Activated T-helper 2 cell treated with anti-CD3 and anti-CD28 coated beads, Interferon-gamma antibody, Interleukin-2, Interleukin-4, amounts not matched to agents 10 μg/mL and 5 μg/mL and 100 μg/mL, durations not matched to agents 14 hours and 24 hours and 36 hours (primary cell): ENCODE measurements at regions not wholly inside any gene's neighbourhood (a gene's known extent, or its start where the extent isn't known, plus 50 kb on each side); places are given as distances from the start of the nearest gene placed in this dataset.
"Not testable (repeated sequence)": the region's sequence is repeated elsewhere in the genome, so short reads cannot be mapped to it uniquely, and the experiment has no call there.

Experiments
- DNase-seq: peaks from one replicate; pipeline ENCODE4 v3.0.0; 2021; ENCODE audit warnings: low spot score
- H3K27ac Mint-ChIP-seq: one replicate; pipeline ENCODE4 v1.8.0; 2021; ENCODE audit warnings: mixed read lengths
- H3K27me3 Mint-ChIP-seq: one replicate; pipeline ENCODE4 v1.8.0; 2021; ENCODE audit warnings: low read depth, mixed read lengths
- H3K36me3 Mint-ChIP-seq: one replicate; pipeline ENCODE4 v1.8.0; 2021; ENCODE audit warnings: low read depth, mixed read lengths
- H3K4me1 Mint-ChIP-seq: one replicate; pipeline ENCODE4 v1.8.0; 2021; ENCODE audit warnings: low read depth, mixed read lengths
- H3K4me3 Mint-ChIP-seq: one replicate; pipeline ENCODE4 v1.8.0; 2021; ENCODE audit warnings: low read depth, mild to moderate bottlenecking, moderate library complexity, mixed read lengths
- H3K9me3 Mint-ChIP-seq: one replicate; pipeline ENCODE4 v1.8.0; 2021; ENCODE audit warnings: mixed read lengths
- intact Hi-C: fragments of 100-400 bp; cut with micrococcal nuclease; formaldehyde crosslinking; loops from one replicate; pipeline ENCODE4 v1.15.1; 2023

- Mint-ChIP-seq H3K27me3 (no peaks in the 10 kb centered on the region), H3K27ac (no peak overlapping the region), H3K4me3 (no peak overlapping the region), H3K9me3 (peaks cover 4% of the 10 kb centered on the region), H3K36me3 (no peaks in the 10 kb centered on the region), H3K4me1 (no peaks in the 10 kb centered on the region)
- no peak for DNase-seq
- intact Hi-C loops, result no loop called here
Measured at GRCh38 chr10:64430690-64431323, 909.6 kb downstream of the REEP3 start.

DNA sequence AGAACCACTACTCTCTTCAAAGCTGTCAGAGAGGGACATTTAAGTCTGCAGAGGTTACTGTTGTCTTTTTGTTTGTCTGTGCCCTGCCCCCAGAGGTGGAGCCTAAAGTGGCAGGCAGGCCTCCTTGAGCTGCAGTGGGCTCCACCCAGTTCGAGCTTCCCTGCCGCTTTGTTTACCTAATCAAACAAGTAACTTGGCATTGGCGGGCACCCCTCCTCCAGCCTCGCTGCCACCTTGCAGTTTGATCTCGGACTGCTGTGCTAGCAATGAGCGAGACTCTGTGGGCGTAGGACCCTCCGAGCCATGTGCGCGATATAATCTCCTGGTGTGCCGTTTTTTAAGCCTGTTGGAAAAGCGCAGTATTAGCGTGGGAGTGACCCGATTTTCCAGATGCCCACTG is 920.7 kb downstream of the REEP3 start:
- H3K27me3 Mint-ChIP-seq, H3K4me1 Mint-ChIP-seq, intact Hi-C loops, H3K4me3 Mint-ChIP-seq, H3K27ac Mint-ChIP-seq, DNase-seq, H3K36me3 Mint-ChIP-seq: not testable (repeated sequence)
- peaks cover 15% of the 10 kb centered on the region for H3K9me3 Mint-ChIP-seq

- intact Hi-C loops, result no loop called here
- no peak for DNase-seq
- no peak overlapping the region for H3K4me3 Mint-ChIP-seq
Measured at GRCh38 chr10:64444163-64444562, 923.0 kb downstream of the REEP3 start.

GRCh38 chr10:64444564-64444963 is 923.4 kb downstream of the REEP3 start:
- no peak overlapping the region for H3K4me3 Mint-ChIP-seq
- peaks cover 7% of the 10 kb centered on the region for H3K9me3 Mint-ChIP-seq
- H3K27ac Mint-ChIP-seq, result no peak overlapping the region
- intact Hi-C loops, result no loop called here
- no peak for DNase-seq
- no peaks in the 10 kb centered on the region for H3K27me3 Mint-ChIP-seq
- no peaks in the 10 kb centered on the region for H3K36me3 Mint-ChIP-seq
- H3K4me1 Mint-ChIP-seq, result no peaks in the 10 kb centered on the region

More at GRCh38 chr10:64444163-64444562, 923.0 kb downstream of the REEP3 start:
- Mint-ChIP-seq H3K4me1 (no peaks in the 10 kb centered on the region), H3K36me3 (no peaks in the 10 kb centered on the region), H3K27ac (no peak overlapping the region), H3K27me3 (no peaks in the 10 kb centered on the region), H3K9me3 (peaks cover 11% of the 10 kb centered on the region)

DNA sequence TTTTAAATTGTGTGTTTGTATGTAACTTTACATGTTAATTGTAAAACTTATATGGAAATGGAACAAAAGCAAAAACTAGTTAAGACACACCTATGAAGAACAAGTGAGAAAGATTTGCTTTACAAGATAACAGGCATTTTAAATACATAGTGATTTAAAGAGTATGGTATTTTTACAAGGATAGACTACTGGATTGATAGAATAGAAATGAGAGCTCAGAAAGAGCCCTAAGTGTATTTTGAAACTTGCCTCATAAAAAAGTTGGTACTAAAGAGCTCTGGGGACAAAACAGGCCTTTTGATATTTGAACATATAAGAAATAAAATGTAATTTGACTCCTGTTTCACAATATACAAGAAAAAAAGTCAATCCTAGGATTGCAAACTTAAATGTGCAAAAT is 928.4 kb downstream of the REEP3 start:
- H3K4me1 Mint-ChIP-seq, result no peaks in the 10 kb centered on the region
- DNase-seq, result no peak
- H3K4me3 Mint-ChIP-seq, result no peak overlapping the region
- intact Hi-C loops, result no loop called here
- no peak overlapping the region for H3K27ac Mint-ChIP-seq
- H3K9me3 Mint-ChIP-seq, result no peaks in the 10 kb centered on the region
- H3K27me3 Mint-ChIP-seq, result no peaks in the 10 kb centered on the region
- no peaks in the 10 kb centered on the region for H3K36me3 Mint-ChIP-seq

- no peak overlapping the region for H3K4me3 Mint-ChIP-seq
Measured at GRCh38 chr10:64450312-64450711, 929.1 kb downstream of the REEP3 start.

DNA sequence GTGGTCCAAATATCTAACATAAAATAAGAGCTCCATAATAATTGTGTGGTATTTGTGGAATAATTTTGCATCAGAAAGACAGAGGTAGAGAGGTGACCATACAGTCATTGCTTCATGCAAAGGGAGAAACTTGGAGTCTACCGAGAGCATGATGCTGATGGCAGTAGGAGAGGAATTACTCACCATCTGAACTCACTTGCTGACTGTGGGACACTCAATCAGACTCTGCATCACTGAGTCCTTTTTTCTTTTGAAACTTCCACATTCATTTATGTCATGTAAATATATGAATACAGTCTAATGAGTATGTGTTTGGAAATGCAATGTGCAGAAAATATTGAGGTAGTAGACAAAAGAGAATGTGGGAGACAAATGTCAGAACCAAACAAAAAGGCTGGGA is 933.8 kb downstream of the REEP3 start:
- H3K9me3 Mint-ChIP-seq, result peaks cover 3% of the 10 kb centered on the region
- H3K27ac Mint-ChIP-seq, result no peak overlapping the region
- no peaks in the 10 kb centered on the region for H3K4me1 Mint-ChIP-seq
- intact Hi-C loops, result no loop called here
- H3K36me3 Mint-ChIP-seq, result no peaks in the 10 kb centered on the region
- H3K4me3 Mint-ChIP-seq, result no peak overlapping the region
- DNase-seq, result no peak
- no peaks in the 10 kb centered on the region for H3K27me3 Mint-ChIP-seq

More at GRCh38 chr10:64450312-64450711, 929.1 kb downstream of the REEP3 start:
- Mint-ChIP-seq H3K4me1 (no peaks in the 10 kb centered on the region), H3K27ac (no peak overlapping the region), H3K27me3 (no peaks in the 10 kb centered on the region), H3K36me3 (no peaks in the 10 kb centered on the region), H3K9me3 (no peaks in the 10 kb centered on the region)
- DNase-seq, result no peak
- intact Hi-C loops, result no loop called here

DNA sequence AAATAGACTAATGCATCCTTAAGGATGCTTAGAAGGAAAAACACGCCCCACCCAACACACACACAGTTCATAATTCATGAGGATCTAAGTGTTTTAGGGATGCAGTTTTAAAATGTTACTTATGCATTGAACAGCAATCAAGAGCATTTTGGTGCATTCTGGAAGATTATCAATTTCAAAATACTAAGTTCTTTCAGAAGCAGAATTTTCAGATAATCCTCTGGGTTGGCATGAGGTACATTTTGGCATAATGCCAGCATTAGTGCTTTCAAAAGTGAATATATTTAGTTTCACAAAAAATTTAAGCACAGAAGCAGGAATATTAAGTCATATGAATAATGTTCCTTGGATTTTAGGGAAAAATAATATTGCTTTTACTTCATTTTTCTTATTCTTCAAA is 937.1 kb downstream of the REEP3 start:
- Mint-ChIP-seq H3K27ac (no peak overlapping the region), H3K36me3 (no peaks in the 10 kb centered on the region), H3K4me3 (no peak overlapping the region), H3K9me3 (peaks cover 13% of the 10 kb centered on the region), H3K4me1 (no peaks in the 10 kb centered on the region), H3K27me3 (no peaks in the 10 kb centered on the region)
- intact Hi-C loops, result no loop called here
- no peak for DNase-seq

GRCh38 chr10:64463406-64463805 is 942.2 kb downstream of the REEP3 start:
- Mint-ChIP-seq H3K9me3 (peaks cover 44% of the 10 kb centered on the region), H3K36me3 (no peaks in the 10 kb centered on the region), H3K4me1 (no peaks in the 10 kb centered on the region), H3K27ac (no peak overlapping the region), H3K4me3 (no peak overlapping the region), H3K27me3 (no peaks in the 10 kb centered on the region)
- DNase-seq, result no peak
- intact Hi-C loops, result no loop called here

DNA sequence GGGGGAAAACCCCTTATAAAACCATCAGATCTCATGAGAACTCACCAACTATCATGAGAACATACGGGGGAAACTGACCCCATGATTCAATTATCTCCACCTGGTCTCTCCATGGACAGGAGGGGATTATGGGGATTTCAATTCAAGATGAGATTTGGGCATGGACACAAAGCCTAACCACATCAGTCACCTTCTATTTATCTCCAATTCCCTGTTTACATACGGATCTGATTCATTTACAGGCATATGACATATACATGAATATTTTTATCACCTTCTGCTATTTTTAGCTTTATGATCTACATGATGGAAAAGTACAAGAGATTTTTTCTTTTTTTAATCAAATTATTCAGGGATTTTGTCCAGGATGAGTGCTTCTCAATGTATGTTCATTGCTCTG is 944.5 kb downstream of the REEP3 start:
- no peak for DNase-seq
- H3K36me3 Mint-ChIP-seq, result no peaks in the 10 kb centered on the region
- no peaks in the 10 kb centered on the region for H3K27me3 Mint-ChIP-seq
- peaks cover 49% of the 10 kb centered on the region for H3K9me3 Mint-ChIP-seq
- no peaks in the 10 kb centered on the region for H3K4me1 Mint-ChIP-seq
- intact Hi-C loops, result no loop called here
- no peak overlapping the region for H3K27ac Mint-ChIP-seq
- no peak overlapping the region for H3K4me3 Mint-ChIP-seq

DNA sequence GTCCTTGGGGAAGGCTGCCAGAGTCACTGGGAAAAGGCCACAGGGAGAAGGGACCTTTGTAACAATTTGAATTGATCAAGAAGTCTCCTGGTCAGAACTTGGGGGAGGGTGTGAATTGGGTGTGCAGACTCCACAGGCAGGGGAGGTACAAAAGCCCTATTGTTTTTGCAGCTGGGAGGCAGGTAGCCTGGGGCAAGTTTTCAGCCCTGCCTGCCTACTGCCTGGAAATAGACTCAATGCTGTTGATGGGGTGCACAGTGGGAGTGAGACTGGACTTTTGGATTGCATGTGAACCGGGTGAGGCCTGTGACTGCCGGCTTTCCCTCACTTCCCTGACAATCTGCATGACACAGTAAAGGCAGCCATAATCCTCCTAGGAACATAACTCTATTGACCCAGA is 947.0 kb downstream of the REEP3 start:
- H3K4me3 Mint-ChIP-seq, result no peak overlapping the region
- H3K4me1 Mint-ChIP-seq, result no peaks in the 10 kb centered on the region
- DNase-seq, result no peak
- no peaks in the 10 kb centered on the region for H3K36me3 Mint-ChIP-seq
- no peaks in the 10 kb centered on the region for H3K27me3 Mint-ChIP-seq
- peaks cover 53% of the 10 kb centered on the region for H3K9me3 Mint-ChIP-seq
- intact Hi-C loops, result no loop called here
- no peak overlapping the region for H3K27ac Mint-ChIP-seq

DNA sequence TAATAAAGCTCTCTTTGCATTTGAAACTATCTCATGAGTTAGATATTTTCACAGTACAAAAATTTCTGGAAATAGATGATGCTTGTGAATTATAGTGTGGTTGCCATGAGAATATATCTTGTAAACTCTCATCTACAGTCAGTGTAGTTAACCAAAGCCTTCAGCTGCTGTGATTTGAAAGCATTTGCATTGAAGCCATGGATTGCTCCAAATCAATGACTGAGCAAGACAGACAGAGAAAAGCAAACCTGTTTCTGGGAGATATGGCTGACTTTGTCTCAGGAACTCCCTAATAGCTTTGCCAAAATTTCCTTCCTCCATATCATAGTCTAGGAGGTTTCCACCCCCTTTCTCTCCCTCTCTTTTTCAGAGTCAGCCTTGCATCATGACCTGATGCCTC is 955.3 kb downstream of the REEP3 start:
- Mint-ChIP-seq H3K36me3 (no peaks in the 10 kb centered on the region), H3K27me3 (no peaks in the 10 kb centered on the region), H3K27ac (no peak overlapping the region), H3K9me3 (peaks cover 16% of the 10 kb centered on the region), H3K4me1 (no peaks in the 10 kb centered on the region), H3K4me3 (no peak overlapping the region)
- intact Hi-C loops, result no loop called here
- DNase-seq, result no peak

DNA sequence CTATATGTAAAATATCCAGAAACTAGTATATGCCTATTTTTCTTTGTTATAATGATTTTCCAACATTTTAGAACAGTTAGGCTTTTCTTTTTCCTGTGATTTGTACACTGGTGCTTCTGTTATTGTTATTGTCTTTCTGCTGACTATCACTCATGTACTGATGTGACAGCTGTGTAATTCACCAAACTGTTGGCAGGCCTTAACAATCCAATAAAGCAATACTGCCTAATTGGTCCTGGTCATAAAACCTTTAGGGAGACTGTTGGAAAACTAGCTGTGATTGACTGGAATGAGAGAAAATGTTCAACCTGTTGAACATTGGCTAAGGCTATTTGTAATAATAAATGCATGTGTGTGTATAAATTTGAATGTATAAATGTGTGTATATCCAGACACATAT is 956.6 kb downstream of the REEP3 start:
- Mint-ChIP-seq H3K9me3 (peaks cover 7% of the 10 kb centered on the region), H3K36me3 (no peaks in the 10 kb centered on the region), H3K27me3 (no peaks in the 10 kb centered on the region), H3K4me1 (no peaks in the 10 kb centered on the region), H3K4me3 (no peak overlapping the region), H3K27ac (no peak overlapping the region)
- intact Hi-C loops, result no loop called here
- no peak for DNase-seq

GRCh38 chr10:64484811-64485330 is 963.7 kb downstream of the REEP3 start:
- Mint-ChIP-seq H3K4me1 (no peaks in the 10 kb centered on the region), H3K36me3 (no peaks in the 10 kb centered on the region), H3K27ac (no peak overlapping the region), H3K27me3 (no peaks in the 10 kb centered on the region), H3K4me3 (no peak overlapping the region), H3K9me3 (peaks cover 4% of the 10 kb centered on the region)
- intact Hi-C loops, result no loop called here
- no peak for DNase-seq
